Stimulated activated CD4-positive, alpha-beta T cell treated with anti-CD3 and anti-CD28 coated beads, TNF-alpha, amount 100 ng/mL, for 1 hour (primary cell): ENCODE measurements at regions not wholly inside any gene's neighbourhood (a gene's known extent, or its start where the extent isn't known, plus 50 kb on each side); places are given as distances from the start of the nearest gene placed in this dataset.

ENCODE experiments used
- DNase-seq, 3 donors: peaks; one replicate each; pipeline ENCODE4 v3.0.0-alpha.2; 2020; ENCODE audit warnings: low read depth in 3 of 3, low spot score in 1 of 3

GRCh38 chr2:8169443-8169842 lies 512.4 kb upstream of the ID2 start:
- DNase-seq, result no peak

- DNase-seq, result no peak
Measured at GRCh38 chr2:8170552-8171327, 511.1 kb upstream of the ID2 start.

DNA sequence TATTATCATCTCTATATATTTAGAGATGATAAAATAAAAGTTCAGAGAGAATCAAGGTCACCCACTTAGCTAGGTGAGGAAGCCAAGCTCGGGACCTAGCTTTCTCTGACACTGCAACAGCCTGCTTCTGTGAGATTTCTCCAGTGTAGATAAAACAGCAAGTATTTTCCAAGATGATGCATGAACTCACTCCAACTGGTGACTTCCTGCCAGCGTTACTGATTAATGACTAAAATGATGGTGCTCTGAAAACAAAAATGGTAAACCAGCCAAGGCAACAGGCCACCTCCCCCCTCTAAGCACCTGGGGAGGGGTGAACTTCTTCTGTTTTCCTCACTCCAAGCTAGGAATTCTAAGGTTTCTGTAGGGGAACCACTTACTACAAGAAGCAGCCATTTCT lies 510.2 kb upstream of the ID2 start:
- DNase-seq, result no peak

DNA sequence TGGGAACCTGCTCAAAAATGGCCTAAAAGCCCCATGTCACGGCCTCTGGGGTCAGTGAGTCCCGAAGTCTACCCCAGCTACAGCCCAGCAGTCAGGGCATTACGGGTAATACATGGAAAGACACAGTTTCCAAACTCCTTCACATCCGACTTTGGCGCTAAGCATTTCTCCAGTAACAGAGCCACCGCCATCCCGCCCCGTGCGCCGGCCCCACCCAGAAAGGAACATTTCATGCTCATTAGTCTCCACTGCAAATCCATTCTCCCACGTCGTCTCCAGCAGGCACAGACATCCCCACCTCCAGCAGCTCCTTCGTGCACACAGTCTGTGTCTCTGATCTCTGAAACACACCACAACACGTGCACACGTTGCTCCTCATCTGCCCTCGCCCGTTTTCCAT lies 509.2 kb upstream of the ID2 start:
- no peak for DNase-seq

- no peak for DNase-seq
Measured at GRCh38 chr2:8174641-8175257, 507.1 kb upstream of the ID2 start.

DNA sequence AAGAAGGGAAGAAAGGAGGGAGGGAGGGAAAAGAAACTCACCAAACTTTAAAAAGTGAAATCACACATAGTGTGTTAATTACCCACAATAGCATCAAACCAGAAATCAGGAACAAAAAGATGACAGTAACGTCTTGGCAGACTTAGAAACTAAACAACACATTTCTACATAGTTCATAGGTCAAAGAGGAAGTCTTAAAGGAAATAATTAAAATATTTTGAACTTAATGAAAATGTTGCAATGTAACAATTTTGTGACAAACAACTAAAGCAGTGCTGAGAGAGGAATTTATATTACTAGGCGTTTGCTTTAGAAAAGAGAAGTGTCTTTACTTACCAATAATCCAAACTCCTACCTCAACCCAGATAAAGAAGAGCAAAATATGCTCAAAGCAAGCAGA lies 505.0 kb upstream of the ID2 start:
- DNase-seq, result no peak

DNA sequence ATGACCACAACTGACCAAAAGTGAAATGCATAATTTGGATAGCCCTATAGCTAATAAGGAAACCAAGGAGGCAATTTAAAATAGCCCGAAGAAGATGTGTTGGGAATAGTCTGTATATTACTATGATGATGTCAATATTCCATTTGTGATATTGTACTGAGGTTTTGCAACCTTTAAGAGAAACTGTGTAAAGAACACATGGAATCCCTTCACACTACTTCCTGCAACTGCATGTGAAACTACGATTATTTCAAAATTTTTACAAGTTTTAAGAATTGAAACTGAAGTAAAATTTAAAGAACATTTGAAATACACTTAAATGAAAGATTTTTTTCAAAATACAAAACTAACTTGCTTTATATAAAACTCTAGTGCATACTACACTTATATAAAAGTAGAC lies 504.3 kb upstream of the ID2 start:
- DNase-seq, result no peak

DNA sequence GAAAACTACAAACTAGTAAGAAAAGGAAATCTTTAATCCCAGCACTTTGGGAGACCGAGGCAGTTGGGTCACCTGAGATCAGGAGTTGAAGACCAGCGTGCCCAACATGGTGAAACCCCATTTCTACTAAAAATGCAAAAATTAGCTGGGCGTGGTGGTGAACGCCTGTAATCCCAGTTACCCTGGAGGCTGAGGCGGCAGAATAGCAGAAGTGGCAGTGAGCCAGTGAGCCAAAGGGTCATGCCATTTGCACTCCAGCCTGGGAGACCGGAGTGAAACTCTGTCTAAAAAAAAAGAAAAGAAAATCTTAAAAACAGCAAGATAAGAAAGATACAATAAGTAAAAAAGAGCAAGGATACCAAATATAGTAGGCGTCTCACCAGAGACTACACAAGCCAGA lies 502.9 kb upstream of the ID2 start:
- no peak for DNase-seq

DNA sequence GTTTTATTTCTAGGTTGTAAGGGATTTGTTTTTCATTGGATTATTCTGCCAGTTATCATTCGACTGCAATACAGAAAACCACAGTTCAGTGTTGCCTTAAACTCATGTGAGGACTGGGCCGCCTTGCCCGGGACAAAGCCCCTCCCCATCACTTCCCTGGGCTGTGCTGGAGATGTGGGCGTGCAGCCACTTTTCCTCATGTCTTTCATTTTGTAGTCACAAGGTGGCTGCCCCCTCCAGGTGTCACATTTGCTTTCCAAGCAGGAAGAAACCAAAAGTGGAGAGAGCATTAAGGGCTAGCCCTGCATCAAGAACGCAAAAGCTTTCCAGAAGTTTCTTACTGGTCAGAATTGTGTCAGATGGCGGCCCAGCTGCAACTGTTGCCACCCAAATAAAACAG lies 492.5 kb upstream of the ID2 start:
- no peak for DNase-seq

DNA sequence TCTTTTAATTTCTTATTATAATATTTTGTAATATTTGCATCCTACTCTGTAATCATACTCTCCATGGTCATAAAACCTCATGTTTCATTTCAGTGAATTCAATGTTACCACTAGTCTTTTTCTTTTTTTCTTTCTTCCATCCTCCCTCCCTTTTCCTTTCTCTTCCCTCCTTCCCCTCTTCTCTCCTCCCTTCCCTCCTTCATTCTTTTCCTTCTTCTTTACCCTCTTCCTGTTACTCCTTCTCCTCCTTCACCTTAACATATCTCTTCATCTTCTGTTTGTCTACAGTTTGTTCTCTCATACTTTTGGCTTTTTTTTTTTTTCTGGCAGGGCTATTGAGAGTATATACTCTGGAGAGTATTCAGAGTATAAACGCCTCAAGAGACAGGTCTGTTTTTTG lies 491.6 kb upstream of the ID2 start:
- DNase-seq, result no peak

GRCh38 chr2:8191427-8191826 lies 490.4 kb upstream of the ID2 start:
- DNase-seq, result no peak

DNA sequence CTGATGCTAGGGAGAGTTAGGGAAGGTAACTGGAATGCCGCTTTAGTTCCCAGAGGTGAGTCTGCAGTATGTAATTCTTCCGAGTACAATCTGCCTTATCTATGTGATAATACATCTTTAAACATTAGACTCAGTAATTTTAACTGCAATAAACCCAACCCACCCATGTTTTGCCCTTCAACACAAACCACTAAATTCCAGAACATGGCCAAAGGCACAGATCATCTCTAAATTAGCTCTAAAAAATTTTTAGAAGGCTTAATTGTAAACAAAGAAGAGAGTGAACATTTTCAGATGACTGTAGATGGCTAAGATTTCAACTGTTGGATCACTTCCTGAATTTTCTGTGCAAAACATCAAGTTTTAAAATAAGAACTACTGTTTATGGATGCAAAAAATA lies 488.7 kb upstream of the ID2 start:
- no peak for DNase-seq

GRCh38 chr2:8193686-8194615 lies 487.9 kb upstream of the ID2 start:
- DNase-seq, result no peak

GRCh38 chr2:8195784-8196183 lies 486.1 kb upstream of the ID2 start:
- DNase-seq, result no peak

DNA sequence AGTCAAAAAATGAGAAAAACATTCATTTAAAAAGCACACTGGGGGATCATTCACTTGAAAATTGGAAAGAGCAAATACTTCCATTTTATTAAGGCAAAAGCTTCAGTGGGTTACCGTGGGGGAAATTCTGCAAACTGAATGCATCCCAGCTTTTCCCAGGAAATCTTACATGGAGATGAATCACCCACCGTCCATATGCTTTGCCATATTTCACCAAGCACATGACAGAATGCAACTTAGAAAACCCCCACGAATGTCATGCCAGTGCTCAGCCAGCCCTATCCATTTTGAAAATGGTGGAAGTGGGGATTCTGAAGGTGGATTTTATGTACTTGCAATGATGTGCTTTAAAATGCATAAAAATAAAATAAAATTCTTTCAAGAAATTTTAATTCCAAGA lies 485.5 kb upstream of the ID2 start:
- DNase-seq, result no peak

DNA sequence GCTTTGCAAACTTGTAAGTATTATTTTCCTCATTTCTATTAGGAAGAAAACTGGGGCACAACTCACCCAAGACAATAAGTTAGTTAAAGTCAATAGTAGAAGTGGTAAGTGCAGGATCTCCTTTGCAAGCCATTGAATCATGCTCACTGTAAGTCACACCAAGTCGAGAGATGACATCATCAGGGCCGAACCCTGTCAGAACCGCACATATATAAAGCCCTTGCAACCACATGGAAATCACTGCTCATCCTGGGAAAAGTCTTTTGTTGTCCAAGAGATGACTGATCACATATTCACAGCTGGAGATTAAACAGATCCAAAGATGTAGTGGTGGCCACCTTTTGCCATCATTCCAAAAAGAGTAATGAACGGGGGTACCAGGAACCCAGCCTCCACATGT lies 484.8 kb upstream of the ID2 start:
- no peak for DNase-seq

DNA sequence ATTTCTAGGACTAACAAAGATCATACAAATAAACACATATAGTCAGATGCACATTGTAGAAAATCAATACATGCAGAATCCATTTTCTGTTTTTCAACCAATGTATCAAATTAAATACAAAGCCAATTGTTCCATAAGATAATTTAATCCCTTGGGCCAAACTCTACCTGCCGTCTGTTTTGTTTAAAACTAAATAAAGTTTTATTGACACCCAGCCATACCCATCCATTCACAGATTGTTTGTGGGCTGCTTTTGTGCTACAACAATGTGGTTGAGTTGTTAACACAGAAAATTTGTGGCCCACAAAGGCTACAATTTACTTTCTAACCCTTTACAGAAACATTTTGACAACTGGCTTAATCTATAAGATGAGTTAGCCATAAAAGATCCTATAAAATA lies 484.0 kb upstream of the ID2 start:
- no peak for DNase-seq

DNA sequence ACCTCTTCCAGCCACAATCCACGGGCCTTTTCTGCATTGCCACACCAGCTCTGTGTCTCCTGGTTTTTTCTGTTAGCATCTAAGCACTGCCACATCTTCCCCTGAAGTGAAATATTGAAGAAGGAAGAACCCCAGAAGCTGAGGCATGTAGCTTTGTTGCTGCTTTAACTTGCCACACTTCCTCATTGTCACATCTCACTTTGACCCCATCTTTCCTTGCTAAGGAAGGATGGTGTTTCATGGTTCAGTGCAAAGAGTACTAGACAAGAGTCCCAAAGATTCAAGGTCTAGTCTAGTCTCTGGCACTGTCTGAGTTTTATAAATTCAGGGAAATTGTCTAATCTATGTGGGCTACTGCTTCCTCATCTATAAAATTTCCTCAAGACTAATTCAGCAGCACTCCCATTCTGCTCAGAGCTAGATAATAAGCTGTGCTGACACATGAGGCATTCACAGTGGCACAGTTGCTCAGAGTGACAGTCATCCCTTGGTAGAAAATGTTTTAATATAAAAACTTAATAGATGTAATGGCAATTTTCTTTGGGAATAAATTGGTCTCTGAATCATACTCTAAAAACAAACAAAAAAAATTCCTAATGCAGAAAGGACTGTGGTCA lies 483.0 kb upstream of the ID2 start:
- DNase-seq, result no peak

GRCh38 chr2:8202132-8202531 lies 479.7 kb upstream of the ID2 start:
- DNase-seq, result no peak

- no peak for DNase-seq
Measured at GRCh38 chr2:8203364-8203763, 478.5 kb upstream of the ID2 start.

GRCh38 chr2:8204711-8205110 lies 477.1 kb upstream of the ID2 start:
- DNase-seq, result no peak

- no peak for DNase-seq
Measured at GRCh38 chr2:8209494-8209893, 472.4 kb upstream of the ID2 start.
